Panc1 (cell line): ENCODE measurements at regions not wholly inside any gene's neighbourhood (a gene's known extent, or its start where the extent isn't known, plus 50 kb on each side); places are given as distances from the start of the nearest gene placed in this dataset.

Experiments used
- ATAC-seq: fragments of 200-7000 bp; cut with Tn5 transposase; 2 replicates; pipeline ENCODE4 v1.9.1; 2020; ENCODE audit warnings: mild to moderate bottlenecking, moderate library complexity
- BruUV-seq: library from RNA; stranded (reverse); fragments of 400-500 nt; replicated peaks from 2 replicates; lab custom pipeline; 2021; lab: Mats Ljungman, UMichigan
- CTCF ChIA-PET: fragments of 300-600 bp; sonication (Branson Sonifier 250); formaldehyde crosslinking; loops from one replicate; lab custom pipeline; 2022; ENCODE audit warnings: antibody characterized with exemption; lab: Charles Lee
- POLR2A ChIA-PET: fragments of 300-600 bp; sonication (Branson Sonifier 250); formaldehyde crosslinking; loops from one replicate; lab custom pipeline; 2022; ENCODE audit warnings: antibody characterized with exemption; lab: Charles Lee
- DNase-seq: peaks from one replicate; pipeline ENCODE4 v3.0.0-alpha.2; 2010; ENCODE audit warnings: low read depth, low spot score
- H3K27ac ChIP-seq: 2 replicates; pipeline ENCODE4 v1.5.1; 2011; ENCODE audit warnings: mild to moderate bottlenecking, low read length, inconsistent platforms
- H3K27me3 ChIP-seq: fragments of 200-500 bp; sonication (Bioruptor generic); 2 replicates; pipeline ENCODE4 v1.6.0; 2014; ENCODE audit warnings: low read length, inconsistent platforms; ENCODE audit not compliant: control insufficient read depth, insufficient read depth
- H3K36me3 ChIP-seq: fragments of 200-500 bp; sonication (Bioruptor generic); 2 replicates; pipeline ENCODE4 v1.5.1; 2014; ENCODE audit warnings: inconsistent platforms, mild to moderate bottlenecking, low read length, moderate library complexity; ENCODE audit not compliant: control insufficient read depth, insufficient read depth
- H3K4me1 ChIP-seq: 2 replicates; pipeline ENCODE4 v1.5.1; 2011; ENCODE audit warnings: inconsistent platforms, mild to moderate bottlenecking, low read length, moderate library complexity; ENCODE audit not compliant: control insufficient read depth, insufficient read depth
- H3K4me3 ChIP-seq, 2 experiments: 2 replicates each; pipeline ENCODE4 v1.5.1; 2011 to 2012; ENCODE audit warnings: low read depth in 2 of 2, low read length in 2 of 2, mild to moderate bottlenecking in 2 of 2, inconsistent platforms in 1 of 2, moderate library complexity in 1 of 2
- H3K9me3 ChIP-seq: fragments of 200-500 bp; sonication (Bioruptor generic); 2 replicates; pipeline ENCODE4 v1.5.1; 2014; ENCODE audit warnings: low read depth, mild to moderate bottlenecking, inconsistent platforms, low read length, moderate library complexity; ENCODE audit not compliant: control insufficient read depth, insufficient read depth
- CTCF ChIP-seq: fragments of 450-650 bp; IDR thresholded peaks from 2 replicates; pipeline ENCODE4 v1.5.1; 2017; ENCODE audit warnings: mild to moderate bottlenecking
- POLR2AphosphoS5 ChIP-seq: IDR thresholded peaks from 2 replicates; pipeline ENCODE4 v1.6.1; 2012; ENCODE audit warnings: mild to moderate bottlenecking, low read depth, low read length, moderate library complexity
- REST ChIP-seq, 2 experiments: IDR thresholded peaks; 2 replicates each; pipeline ENCODE4 v1.6.1; 2011 to 2012; ENCODE audit warnings: low read depth in 2 of 2, control low read depth in 1 of 2, low read length in 1 of 2, mild to moderate bottlenecking in 1 of 2, moderate library complexity in 1 of 2; ENCODE audit not compliant: insufficient read depth in 1 of 2
- SIN3A ChIP-seq: IDR thresholded peaks from 2 replicates; pipeline ENCODE4 v1.6.1; 2012; ENCODE audit warnings: low read depth, mild to moderate bottlenecking, low read length, moderate library complexity, borderline replicate concordance; ENCODE audit not compliant: insufficient read depth
- TCF7L2 ChIP-seq: IDR thresholded peaks from 2 replicates; pipeline ENCODE4 v1.6.1; 2011; ENCODE audit warnings: mild to moderate bottlenecking, low read depth, low read length, inconsistent platforms
- in situ Hi-C: cut with HindIII; loops from 2 replicates; pipeline ENCODE4 v1.10.0; 2016; ENCODE audit warnings: low sequenced_read_pairs, low pct_unique_long_range_greater_than_20kb
- intact Hi-C: fragments of 100-400 bp; cut with micrococcal nuclease; formaldehyde crosslinking; loops from one replicate; pipeline ENCODE4 v1.10.0; 2022; ENCODE audit not compliant: unreplicated experiment

- no peaks in the 10 kb centered on the region for H3K9me3 ChIP-seq
- intact Hi-C loops (no loop called here), in situ Hi-C loops (no loop called here)
- no peak for TF ChIP-seq TCF7L2
- no peak for TF ChIP-seq REST (IDR thresholded peaks at IDR 0.05; ENCODE audit: insufficient read depth in 1 of 2, low read depth in 2 of 2, low read length in 1 of 2)
- TF ChIP-seq SIN3A, result no peak
- no peak for TF ChIP-seq CTCF
- no peak for TF ChIP-seq POLR2AphosphoS5
- CTCF ChIA-PET, result no interaction called here
- no TSS peak for BruUV-seq
- H3K4me1 ChIP-seq, result no peaks in the 10 kb centered on the region
- no peaks in the 10 kb centered on the region for H3K36me3 ChIP-seq
- H3K27ac ChIP-seq, result no peak overlapping the region; the same call in 1 of the 2 replicates
- POLR2A ChIA-PET, result no interaction called here
- ATAC-seq (no peak), DNase-seq (no peak)
- no peak overlapping the region for H3K4me3 ChIP-seq
- no peaks in the 10 kb centered on the region for H3K27me3 ChIP-seq
These were observed 81.2 kb upstream of the ATP2B1 start for GRCh38 chr12:89789862-89790261.

GRCh38 chr12:89787763-89788162 is 79.1 kb upstream of the ATP2B1 start:
- in situ Hi-C loops (no loop called here), intact Hi-C loops (no loop called here)
- H3K4me3 ChIP-seq, result no peak overlapping the region
- H3K4me1 ChIP-seq, result no peaks in the 10 kb centered on the region
- H3K36me3 ChIP-seq, result no peaks in the 10 kb centered on the region
- H3K27ac ChIP-seq, result no peak overlapping the region
- ATAC-seq (no peak), DNase-seq (no peak)
- TF ChIP-seq SIN3A, result no peak
- no peak for TF ChIP-seq TCF7L2
- TF ChIP-seq CTCF, result no peak
- no peak for TF ChIP-seq POLR2AphosphoS5
- no peak for TF ChIP-seq REST (IDR thresholded peaks at IDR 0.05; ENCODE audit: insufficient read depth in 1 of 2, low read depth in 2 of 2, low read length in 1 of 2)
- ChIA-PET POLR2A (no interaction called here), CTCF (no interaction called here)
- H3K27me3 ChIP-seq, result no peaks in the 10 kb centered on the region
- BruUV-seq, result no TSS peak
- H3K9me3 ChIP-seq, result no peaks in the 10 kb centered on the region
